Prostate gland (tissue), 2 donors: ENCODE measurements at regions not wholly inside any gene's neighbourhood (a gene's known extent, or its start where the extent isn't known, plus 50 kb on each side); places are given as distances from the start of the nearest gene placed in this dataset.

Source experiments
- CTCF ChIP-seq, 4 experiments: fragments of 200-600 bp in 2 of 4; fragments of 450-650 bp in 2 of 4; sonication (generic) in 2 of 4; IDR thresholded peaks; 1 replicate in 3 of 4; 2 replicates in 1 of 4; pipeline ENCODE4 v1.5.1; 2016 to 2019; ENCODE audit warnings: antibody characterized with exemption in 4 of 4, mild to moderate bottlenecking in 2 of 4, moderate library complexity in 2 of 4
- POLR2A ChIP-seq: fragments of 450-650 bp; IDR thresholded peaks from one replicate; pipeline ENCODE4 v1.6.1; 2016; ENCODE audit warnings: antibody characterized with exemption, mild to moderate bottlenecking
- POLR2AphosphoS5 ChIP-seq: sonication (generic); formaldehyde crosslinking; IDR thresholded peaks from one replicate; pipeline ENCODE4 v1.6.1; 2017; ENCODE audit warnings: antibody characterized with exemption

- no peak for TF ChIP-seq CTCF (IDR thresholded peaks at IDR 0.05)
- no peak for TF ChIP-seq POLR2AphosphoS5
- TF ChIP-seq POLR2A, result no peak
Observed at GRCh38 chr14:38400751-38401150, 144.9 kb upstream of the CLEC14A start.
